ENCODE measurements at regions not wholly inside any gene's neighbourhood (a gene's known extent, or its start where the extent isn't known, plus 50 kb on each side); places are given as distances from the start of the nearest gene placed in this dataset.

- DNase-seq, result no peak
Measured at GRCh38 chr5:174328631-174329299, 283.3 kb downstream of the NSG2 start.

GRCh38 chr5:174329738-174330137 lies 284.2 kb downstream of the NSG2 start:
- H3K4me3 Mint-ChIP-seq, result no peak overlapping the region
- DNase-seq, result no peak
- Histone ChIP-seq H3K27ac (ENCODE audit: low read depth, low read length) (no peak overlapping the region), H3K4me1 (ENCODE audit: insufficient read depth, low read length) (no peaks in the 10 kb centered on the region), H3K27me3 (ENCODE audit: insufficient read depth, low read length, poor library complexity, severe bottlenecking) (no peaks in the 10 kb centered on the region), H3K9me3 (ENCODE audit: low read length) (no peaks in the 10 kb centered on the region), H3K4me3 (ENCODE audit: low read length) (no peak overlapping the region), H3K36me3 (ENCODE audit: insufficient read depth, low read length) (no peaks in the 10 kb centered on the region)
- H3K36me3 Mint-ChIP-seq, result no peaks in the 10 kb centered on the region
- POLR2A ChIA-PET, result no interaction called here
- no peaks in the 10 kb centered on the region for H3K4me1 Mint-ChIP-seq
- H3K27ac Mint-ChIP-seq, result no peak overlapping the region
- CTCF ChIA-PET, result no interaction called here
- peaks cover 0 to 3% (median 0%) of the 10 kb centered on the region in 5 donors for H3K9me3 Mint-ChIP-seq
- H3K27me3 Mint-ChIP-seq, result peaks cover 0 to 2% of the 10 kb centered on the region in 2 donors

More at GRCh38 chr5:174328631-174329299, 283.3 kb downstream of the NSG2 start:
- CTCF ChIA-PET, result no interaction called here
- Mint-ChIP-seq H3K4me1 (no peaks in the 10 kb centered on the region), H3K36me3 (no peaks in the 10 kb centered on the region), H3K27me3 (peaks cover under 1 to 7% of the 10 kb centered on the region in 2 donors), H3K4me3 (no peak overlapping the region), H3K27ac (no peak overlapping the region), H3K9me3 (peaks cover 0 to 3% (median 0%) of the 10 kb centered on the region in 5 donors)
- no peaks in the 10 kb centered on the region for H3K9me3 ChIP-seq (ENCODE audit: low read length)
- H3K4me3 ChIP-seq (ENCODE audit: low read length), result no peak overlapping the region
- H3K27ac ChIP-seq (ENCODE audit: low read depth, low read length), result no peak overlapping the region
- H3K4me1 ChIP-seq (ENCODE audit: insufficient read depth, low read length), result no peaks in the 10 kb centered on the region
- POLR2A ChIA-PET, result no interaction called here
- H3K27me3 ChIP-seq (ENCODE audit: insufficient read depth, low read length, poor library complexity, severe bottlenecking), result no peaks in the 10 kb centered on the region
- no peaks in the 10 kb centered on the region for H3K36me3 ChIP-seq (ENCODE audit: insufficient read depth, low read length)

GRCh38 chr5:174335682-174336364 lies 290.3 kb downstream of the NSG2 start:
- Histone ChIP-seq H3K27me3 (ENCODE audit: insufficient read depth, low read length, poor library complexity, severe bottlenecking) (no peaks in the 10 kb centered on the region), H3K9me3 (ENCODE audit: low read length) (no peaks in the 10 kb centered on the region), H3K36me3 (ENCODE audit: insufficient read depth, low read length) (no peaks in the 10 kb centered on the region), H3K4me3 (ENCODE audit: low read length) (no peak overlapping the region), H3K4me1 (ENCODE audit: insufficient read depth, low read length) (no peaks in the 10 kb centered on the region), H3K27ac (ENCODE audit: low read depth, low read length) (no peak overlapping the region)
- Mint-ChIP-seq H3K4me3 (no peak overlapping the region), H3K9me3 (peaks cover 0 to 5% (median 0%) of the 10 kb centered on the region in 5 donors), H3K27me3 (peaks cover 5 to 7% of the 10 kb centered on the region in 2 donors), H3K27ac (no peak overlapping the region), H3K4me1 (no peaks in the 10 kb centered on the region), H3K36me3 (no peaks in the 10 kb centered on the region)
- no peak for DNase-seq
- ChIA-PET CTCF (no interaction called here), POLR2A (no interaction called here)

- no peak for DNase-seq
- no peak overlapping the region for H3K27ac Mint-ChIP-seq
- H3K36me3 Mint-ChIP-seq, result no peaks in the 10 kb centered on the region
- H3K27me3 Mint-ChIP-seq, result peaks cover 5 to 7% of the 10 kb centered on the region in 2 donors
- no peaks in the 10 kb centered on the region for H3K9me3 ChIP-seq (ENCODE audit: low read length)
- ChIA-PET CTCF (no interaction called here), POLR2A (no interaction called here)
- no peaks in the 10 kb centered on the region for H3K4me1 ChIP-seq (ENCODE audit: insufficient read depth, low read length)
- H3K27ac ChIP-seq (ENCODE audit: low read depth, low read length), result no peak overlapping the region
- H3K4me1 Mint-ChIP-seq, result no peaks in the 10 kb centered on the region
- no peak overlapping the region for H3K4me3 Mint-ChIP-seq
- H3K4me3 ChIP-seq (ENCODE audit: low read length), result no peak overlapping the region
- H3K36me3 ChIP-seq (ENCODE audit: insufficient read depth, low read length), result no peaks in the 10 kb centered on the region
- H3K9me3 Mint-ChIP-seq, result peaks cover 0 to 5% (median 0%) of the 10 kb centered on the region in 5 donors
- H3K27me3 ChIP-seq (ENCODE audit: insufficient read depth, low read length, poor library complexity, severe bottlenecking), result no peaks in the 10 kb centered on the region
Measured at GRCh38 chr5:174336479-174336878, 291.0 kb downstream of the NSG2 start.

- Histone ChIP-seq H3K4me3 (ENCODE audit: low read length) (no peak overlapping the region), H3K27ac (ENCODE audit: low read depth, low read length) (no peak overlapping the region), H3K36me3 (ENCODE audit: insufficient read depth, low read length) (no peaks in the 10 kb centered on the region), H3K27me3 (ENCODE audit: insufficient read depth, low read length, poor library complexity, severe bottlenecking) (no peaks in the 10 kb centered on the region), H3K4me1 (ENCODE audit: insufficient read depth, low read length) (no peaks in the 10 kb centered on the region), H3K9me3 (ENCODE audit: low read length) (no peaks in the 10 kb centered on the region)
- DNase-seq, result no peak
- H3K9me3 Mint-ChIP-seq, result peaks cover 0 to 5% (median 0%) of the 10 kb centered on the region in 5 donors
- POLR2A ChIA-PET, result no interaction called here
- H3K4me3 Mint-ChIP-seq, result no peak overlapping the region
- CTCF ChIA-PET, result interaction anchor here (1.2 kb wide), 1 partner anchor 18 kb away, joined by 3 read pairs; no protein-coding TSS in a partner anchor
- H3K27me3 Mint-ChIP-seq, result peaks cover 5 to 7% of the 10 kb centered on the region in 2 donors
- no peak overlapping the region for H3K27ac Mint-ChIP-seq
- H3K36me3 Mint-ChIP-seq, result no peaks in the 10 kb centered on the region
- H3K4me1 Mint-ChIP-seq, result no peaks in the 10 kb centered on the region
Measured at GRCh38 chr5:174337276-174338184, 292.0 kb downstream of the NSG2 start.

- Mint-ChIP-seq H3K9me3 (peaks cover 0 to 5% (median 0%) of the 10 kb centered on the region in 5 donors), H3K36me3 (no peaks in the 10 kb centered on the region), H3K4me1 (no peaks in the 10 kb centered on the region), H3K27ac (peak overlapping the region in 2 of 8 donors; percentile 5 to 35), H3K27me3 (peaks cover 5 to 7% of the 10 kb centered on the region in 2 donors), H3K4me3 (no peak overlapping the region)
- DNase-seq, result no peak
- Histone ChIP-seq H3K27me3 (ENCODE audit: insufficient read depth, low read length, poor library complexity, severe bottlenecking) (no peaks in the 10 kb centered on the region), H3K9me3 (ENCODE audit: low read length) (no peaks in the 10 kb centered on the region), H3K4me1 (ENCODE audit: insufficient read depth, low read length) (no peaks in the 10 kb centered on the region), H3K36me3 (ENCODE audit: insufficient read depth, low read length) (no peaks in the 10 kb centered on the region), H3K27ac (ENCODE audit: low read depth, low read length) (no peak overlapping the region), H3K4me3 (ENCODE audit: low read length) (no peak overlapping the region)
- POLR2A ChIA-PET, result no interaction called here
- CTCF ChIA-PET, result interaction anchor here (1.2 kb wide), 1 partner anchor 17 kb away, joined by 3 read pairs; no protein-coding TSS in a partner anchor
Measured at GRCh38 chr5:174338185-174339010, 292.9 kb downstream of the NSG2 start.

- no peaks in the 10 kb centered on the region for H3K9me3 ChIP-seq (ENCODE audit: low read length)
- peaks cover 5 to 7% of the 10 kb centered on the region in 2 donors for H3K27me3 Mint-ChIP-seq
- H3K4me1 ChIP-seq (ENCODE audit: insufficient read depth, low read length), result no peaks in the 10 kb centered on the region
- H3K4me3 Mint-ChIP-seq, result no peak overlapping the region
- H3K36me3 ChIP-seq (ENCODE audit: insufficient read depth, low read length), result no peaks in the 10 kb centered on the region
- DNase-seq, result no peak
- ChIA-PET CTCF (no interaction called here), POLR2A (no interaction called here)
- no peak overlapping the region for H3K4me3 ChIP-seq (ENCODE audit: low read length)
- H3K27me3 ChIP-seq (ENCODE audit: insufficient read depth, low read length, poor library complexity, severe bottlenecking), result no peaks in the 10 kb centered on the region
- no peak overlapping the region for H3K27ac ChIP-seq (ENCODE audit: low read depth, low read length)
- H3K27ac Mint-ChIP-seq, result no peak overlapping the region
- H3K36me3 Mint-ChIP-seq, result no peaks in the 10 kb centered on the region
- H3K4me1 Mint-ChIP-seq, result no peaks in the 10 kb centered on the region
- H3K9me3 Mint-ChIP-seq, result peaks cover 0 to 5% (median 0%) of the 10 kb centered on the region in 5 donors
Measured at GRCh38 chr5:174339130-174339529, 293.6 kb downstream of the NSG2 start.
